OCI-LY1 (cell line): ENCODE measurements at regions not wholly inside any gene's neighbourhood (a gene's known extent, or its start where the extent isn't known, plus 50 kb on each side); places are given as distances from the start of the nearest gene placed in this dataset.
"Not testable (repeated sequence)": the region's sequence is repeated elsewhere in the genome, so short reads cannot be mapped to it uniquely, and the experiment has no call there.

ENCODE experiments used
- H2AFZ ChIP-seq: fragments of 200-600 bp; sonication (generic), shearing (Covaris generic); 2 replicates; pipeline ENCODE4 v1.6.0; 2014; ENCODE audit warnings: antibody characterized with exemption, mild to moderate bottlenecking, low read length
- H3F3A ChIP-seq: fragments of 200-600 bp; sonication (generic), shearing (Covaris generic); 2 replicates; pipeline ENCODE4 v1.6.0; 2014; ENCODE audit warnings: mild to moderate bottlenecking, antibody characterized with exemption, low read length, moderate library complexity; ENCODE audit not compliant: insufficient read depth
- H3K27ac ChIP-seq: fragments of 200-600 bp; sonication (generic); 2 replicates; pipeline ENCODE4 v1.5.1; 2014; ENCODE audit warnings: low read length, mixed run types, mild to moderate bottlenecking, low read depth; ENCODE audit not compliant: poor library complexity, severe bottlenecking
- H3K27me3 ChIP-seq: fragments of 200-600 bp; sonication (generic); 2 replicates; pipeline ENCODE4 v1.6.0; 2014; ENCODE audit warnings: antibody characterized with exemption, mild to moderate bottlenecking, low read length, moderate library complexity; ENCODE audit not compliant: insufficient read depth
- H3K36me3 ChIP-seq: fragments of 200-600 bp; sonication (generic); 2 replicates; pipeline ENCODE4 v1.6.1; 2014; ENCODE audit warnings: mild to moderate bottlenecking, antibody characterized with exemption, low read length, moderate library complexity, mixed read lengths; ENCODE audit not compliant: insufficient read depth
- H3K4me1 ChIP-seq: fragments of 200-600 bp; sonication (generic); 2 replicates; pipeline ENCODE4 v1.5.1; 2014; ENCODE audit warnings: mild to moderate bottlenecking, low read length, moderate library complexity; ENCODE audit not compliant: insufficient read depth, severe bottlenecking
- H3K4me2 ChIP-seq: fragments of 200-600 bp; sonication (generic), shearing (Covaris generic); 2 replicates; pipeline ENCODE4 v1.6.1; 2014; ENCODE audit warnings: low read length
- H3K4me3 ChIP-seq: fragments of 200-600 bp; sonication (generic); 2 replicates; pipeline ENCODE4 v1.5.1; 2014; ENCODE audit warnings: low read length, low read depth, mild to moderate bottlenecking, mixed read lengths; ENCODE audit not compliant: poor library complexity, severe bottlenecking
- H3K79me2 ChIP-seq: fragments of 200-600 bp; shearing (Covaris generic); 2 replicates; pipeline ENCODE4 v1.6.1; 2016; ENCODE audit warnings: mixed run types, low read length, mixed read lengths; ENCODE audit not compliant: insufficient read depth
- H3K9ac ChIP-seq: fragments of 200-600 bp; sonication (generic), shearing (Covaris generic); 2 replicates; pipeline ENCODE4 v1.6.1; 2014; ENCODE audit warnings: mild to moderate bottlenecking, low read length, mixed read lengths
- H3K9me2 ChIP-seq: fragments of 200-600 bp; sonication (generic), shearing (Covaris generic); 2 replicates; pipeline ENCODE4 v1.6.1; 2014; ENCODE audit warnings: low read depth, mild to moderate bottlenecking, low read length, mixed read lengths
- H3K9me3 ChIP-seq: fragments of 200-600 bp; shearing (Covaris generic); 2 replicates; pipeline ENCODE4 v1.6.1; 2014; ENCODE audit warnings: low read length, mixed read lengths
- H4K20me1 ChIP-seq: fragments of 200-600 bp; sonication (generic), shearing (Covaris generic); 2 replicates; pipeline ENCODE4 v1.6.0; 2016; ENCODE audit warnings: mild to moderate bottlenecking, low read length; ENCODE audit not compliant: insufficient read depth
- CTCF ChIP-seq: fragments of 200-600 bp; sonication (generic), shearing (Covaris generic); IDR thresholded peaks from 2 replicates; pipeline ENCODE4 v1.5.1; 2017; ENCODE audit warnings: mild to moderate bottlenecking, antibody characterized with exemption, low read length, moderate library complexity, mixed read lengths
- EZH2 ChIP-seq: fragments of 200-600 bp; sonication (generic), shearing (Covaris generic); IDR thresholded peaks from 2 replicates; pipeline ENCODE4 v1.8.0; 2017; ENCODE audit warnings: borderline replicate concordance, mixed run types, mild to moderate bottlenecking, antibody characterized with exemption, low read length, moderate library complexity, mixed read lengths

DNA sequence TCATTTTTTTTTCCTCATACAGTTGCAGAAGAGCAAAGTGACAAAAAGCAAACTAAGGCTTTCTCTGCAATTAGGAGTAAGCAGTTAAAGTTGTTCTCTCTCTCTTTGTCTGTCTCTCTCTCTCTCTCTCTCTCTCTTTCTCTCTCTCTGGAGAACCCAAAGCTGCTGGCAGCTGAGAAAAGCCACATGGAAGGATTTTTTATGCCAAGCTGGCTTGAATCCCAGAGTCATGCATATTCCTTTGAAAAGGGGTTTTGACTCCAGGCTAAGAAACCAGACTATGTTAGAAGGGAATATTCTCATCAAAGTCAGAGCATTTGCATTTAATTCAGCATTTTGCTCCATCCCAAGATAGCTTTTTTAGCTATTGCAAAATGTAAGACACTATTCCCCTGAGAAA is 1114.2 kb upstream of the GOT2 start:
- Histone ChIP-seq H3K4me1 (no peaks in the 10 kb centered on the region), H4K20me1 (no peaks in the 10 kb centered on the region), H2AFZ (no peak overlapping the region), H3K36me3 (no peaks in the 10 kb centered on the region), H3K9me2 (no peaks in the 10 kb centered on the region), H3K9me3 (no peaks in the 10 kb centered on the region), H3F3A (no peaks in the 10 kb centered on the region), H3K4me2 (no peak overlapping the region), H3K9ac (no peak overlapping the region), H3K4me3 (no peak overlapping the region), H3K27ac (no peak overlapping the region), H3K27me3 (no peaks in the 10 kb centered on the region), H3K79me2 (no peaks in the 10 kb centered on the region)
- TF ChIP-seq CTCF (no peak), EZH2 (no peak)

DNA sequence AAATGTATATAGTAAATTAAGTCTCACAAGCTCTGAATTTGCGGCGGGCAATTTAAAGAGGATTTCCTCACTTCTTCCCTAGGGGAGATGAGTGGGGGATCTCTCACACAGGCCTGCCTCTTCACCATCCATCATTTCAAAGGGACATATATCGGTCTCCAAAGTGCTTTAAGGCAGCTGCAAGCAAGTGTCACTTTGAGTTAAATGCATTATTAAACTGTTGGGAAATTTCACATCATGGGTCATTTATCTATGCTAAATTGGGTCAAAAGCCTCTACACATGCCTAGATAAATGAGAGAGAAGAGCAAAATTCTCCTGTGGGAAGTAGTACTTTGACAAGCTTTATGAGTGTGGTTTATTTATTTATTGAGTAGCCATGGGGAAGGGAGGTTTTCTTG is 1106.1 kb upstream of the GOT2 start:
- H3K27ac ChIP-seq = no peak overlapping the region
- no peak overlapping the region for H3K4me3 ChIP-seq
- no peaks in the 10 kb centered on the region for H3K79me2 ChIP-seq
- H3K9ac ChIP-seq = no peak overlapping the region
- H3F3A ChIP-seq = no peaks in the 10 kb centered on the region
- no peaks in the 10 kb centered on the region for H3K36me3 ChIP-seq
- H4K20me1 ChIP-seq = no peaks in the 10 kb centered on the region
- no peaks in the 10 kb centered on the region for H3K4me1 ChIP-seq
- no peaks in the 10 kb centered on the region for H3K27me3 ChIP-seq
- H3K9me2 ChIP-seq = no peaks in the 10 kb centered on the region
- TF ChIP-seq EZH2 (no peak), CTCF (no peak)
- H3K4me2 ChIP-seq = no peak overlapping the region
- H3K9me3 ChIP-seq = no peaks in the 10 kb centered on the region
- H2AFZ ChIP-seq = no peak overlapping the region

DNA sequence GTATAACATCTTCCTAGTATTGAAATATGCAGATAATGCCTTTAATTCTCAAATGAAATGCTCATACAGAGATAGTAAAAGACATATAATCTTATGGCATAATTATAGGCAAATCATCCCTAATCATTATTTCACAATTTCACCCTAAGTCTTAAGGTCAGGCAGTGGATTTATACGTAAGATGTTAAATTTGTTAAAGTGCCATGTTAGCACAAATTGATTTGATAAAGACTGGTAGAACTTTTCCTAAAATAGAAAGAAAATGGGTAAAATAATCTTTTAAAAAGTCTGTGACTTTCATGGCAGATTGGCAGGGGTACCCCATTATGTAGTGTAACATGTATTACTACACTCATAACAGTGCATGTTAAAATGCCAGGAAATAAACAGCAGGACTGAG is 1092.7 kb upstream of the GOT2 start:
- H3K9ac ChIP-seq = no peak overlapping the region
- TF ChIP-seq CTCF (no peak), EZH2 (no peak)

GRCh38 chr16:59809488-59809887 is 1075.4 kb upstream of the GOT2 start:
- H3K4me1 ChIP-seq, H3K27ac ChIP-seq, H4K20me1 ChIP-seq, H3F3A ChIP-seq, H3K4me2 ChIP-seq, H3K4me3 ChIP-seq, H3K9me3 ChIP-seq, H3K9me2 ChIP-seq, H3K27me3 ChIP-seq, H3K36me3 ChIP-seq, H3K9ac ChIP-seq, H3K79me2 ChIP-seq, H2AFZ ChIP-seq: not testable (repeated sequence)

More for the DNA sequence above, 1092.7 kb upstream of the GOT2 start:
- Histone ChIP-seq H3K27ac (no peak overlapping the region), H4K20me1 (no peaks in the 10 kb centered on the region), H3K4me1 (no peaks in the 10 kb centered on the region), H3F3A (no peaks in the 10 kb centered on the region), H2AFZ (no peak overlapping the region), H3K4me3 (no peak overlapping the region), H3K9me2 (no peaks in the 10 kb centered on the region), H3K4me2 (no peak overlapping the region), H3K36me3 (no peaks in the 10 kb centered on the region), H3K79me2 (no peaks in the 10 kb centered on the region), H3K9me3 (no peaks in the 10 kb centered on the region), H3K27me3 (no peaks in the 10 kb centered on the region)
